ENCODE measurements at regions not wholly inside any gene's neighbourhood (a gene's known extent, or its start where the extent isn't known, plus 50 kb on each side); places are given as distances from the start of the nearest gene placed in this dataset.

- ATAC-seq (peak; percentile 27 to 73 (median 35)), DNase-seq (peak in 1 of 6 donors; percentile 19), FAIRE-seq (no peak)
- Histone ChIP-seq H3K4me3 (no peak overlapping the region), H3K4me1 (no peaks in the 10 kb centered on the region), H3K27me3 (no peaks in the 10 kb centered on the region), H3K27ac (peak overlapping the region in 2 of 4 donors; percentile 9 to 19), H3K9me3 (no peaks in the 10 kb centered on the region), H3K36me3 (no peaks in the 10 kb centered on the region)
- WGBS, 2 donors: 75% methylated on average over 12 of the region's 12 CpGs
- TF ChIP-seq CTCF (IDR thresholded peaks at IDR 0.05): no peak
- intact Hi-C loops (cut with DNase I): no loop called here
Observed at GRCh38 chr3:72340476-72341379, 507.5 kb downstream of the SHQ1 start.

- DNase-seq: no peak
- H3K4me3 ChIP-seq: no peak overlapping the region
- ATAC-seq: no peak
- TF ChIP-seq CTCF (IDR thresholded peaks at IDR 0.05): no peak
- no peaks in the 10 kb centered on the region for H3K9me3 ChIP-seq
- no peak for FAIRE-seq
- H3K4me1 ChIP-seq: no peaks in the 10 kb centered on the region
- no peaks in the 10 kb centered on the region for H3K27me3 ChIP-seq
- no peaks in the 10 kb centered on the region for H3K36me3 ChIP-seq
- no peak overlapping the region for H3K27ac ChIP-seq
- intact Hi-C loops (cut with DNase I): no loop called here
- 73 to 78% methylated on average over 9 of the region's 9 CpGs for WGBS, 2 donors
Observed at GRCh38 chr3:72340056-72340455, 508.2 kb downstream of the SHQ1 start.

- H3K9me3 ChIP-seq: no peaks in the 10 kb centered on the region
- TF ChIP-seq CTCF (IDR thresholded peaks at IDR 0.05): no peak
- ATAC-seq (no peak), DNase-seq (no peak), FAIRE-seq (no peak)
- no peaks in the 10 kb centered on the region for H3K4me1 ChIP-seq
- no peaks in the 10 kb centered on the region for H3K27me3 ChIP-seq
- H3K4me3 ChIP-seq: no peak overlapping the region
- intact Hi-C loops (cut with DNase I): no loop called here
- H3K27ac ChIP-seq: no peak overlapping the region
- 61 to 71% methylated on average over 4 of the region's 4 CpGs for WGBS, 2 donors
- H3K36me3 ChIP-seq: no peaks in the 10 kb centered on the region
Observed at GRCh38 chr3:72339670-72340030, 508.6 kb downstream of the SHQ1 start.

- intact Hi-C loops (cut with DNase I): no loop called here
- H3K27ac ChIP-seq: no peak overlapping the region
- H3K4me3 ChIP-seq: no peak overlapping the region
- FAIRE-seq (no peak), DNase-seq (peak in 3 of 6 donors; percentile 20 to 53 (median 50)), ATAC-seq (peak; percentile 44 to 58 (median 53))
- no peaks in the 10 kb centered on the region for H3K27me3 ChIP-seq
- no peak for TF ChIP-seq CTCF (IDR thresholded peaks at IDR 0.05)
- H3K36me3 ChIP-seq: no peaks in the 10 kb centered on the region
- no peaks in the 10 kb centered on the region for H3K9me3 ChIP-seq
- 62 to 69% methylated on average over 11 of the region's 11 CpGs for WGBS, 2 donors
- no peaks in the 10 kb centered on the region for H3K4me1 ChIP-seq
Observed at GRCh38 chr3:72338942-72339669, 509.1 kb downstream of the SHQ1 start.
